ENCODE measurements at regions not wholly inside any gene's neighbourhood (a gene's known extent, or its start where the extent isn't known, plus 50 kb on each side); places are given as distances from the start of the nearest gene placed in this dataset.

DNA sequence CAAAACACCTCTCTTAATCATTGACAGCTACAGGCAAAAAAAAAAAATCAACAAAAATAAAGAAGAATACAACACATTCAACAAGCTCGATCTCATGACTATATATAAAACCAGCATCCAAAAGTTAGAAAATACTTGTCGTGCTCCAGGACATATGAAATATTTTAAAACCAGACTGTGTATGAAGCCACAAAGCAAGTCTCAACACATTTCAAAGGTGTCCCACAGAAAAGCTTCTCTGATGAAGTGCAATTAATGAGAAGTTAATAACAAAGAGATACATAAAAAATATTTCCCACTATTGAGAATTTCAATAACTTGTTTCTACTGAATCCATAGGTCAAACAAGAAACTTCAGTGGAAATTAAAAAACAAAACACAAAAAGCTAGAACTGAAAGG lies 178.7 kb downstream of the PLK2 start:
- no peak overlapping the region for H3K4me3 ChIP-seq
- TF ChIP-seq, protein P1, sequence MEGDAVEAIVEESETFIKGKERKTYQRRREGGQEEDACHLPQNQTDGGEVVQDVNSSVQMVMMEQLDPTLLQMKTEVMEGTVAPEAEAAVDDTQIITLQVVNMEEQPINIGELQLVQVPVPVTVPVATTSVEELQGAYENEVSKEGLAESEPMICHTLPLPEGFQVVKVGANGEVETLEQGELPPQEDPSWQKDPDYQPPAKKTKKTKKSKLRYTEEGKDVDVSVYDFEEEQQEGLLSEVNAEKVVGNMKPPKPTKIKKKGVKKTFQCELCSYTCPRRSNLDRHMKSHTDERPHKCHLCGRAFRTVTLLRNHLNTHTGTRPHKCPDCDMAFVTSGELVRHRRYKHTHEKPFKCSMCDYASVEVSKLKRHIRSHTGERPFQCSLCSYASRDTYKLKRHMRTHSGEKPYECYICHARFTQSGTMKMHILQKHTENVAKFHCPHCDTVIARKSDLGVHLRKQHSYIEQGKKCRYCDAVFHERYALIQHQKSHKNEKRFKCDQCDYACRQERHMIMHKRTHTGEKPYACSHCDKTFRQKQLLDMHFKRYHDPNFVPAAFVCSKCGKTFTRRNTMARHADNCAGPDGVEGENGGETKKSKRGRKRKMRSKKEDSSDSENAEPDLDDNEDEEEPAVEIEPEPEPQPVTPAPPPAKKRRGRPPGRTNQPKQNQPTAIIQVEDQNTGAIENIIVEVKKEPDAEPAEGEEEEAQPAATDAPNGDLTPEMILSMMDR (IDR thresholded peaks at IDR 0.05): no peak
- TF ChIP-seq POLR2A (IDR thresholded peaks at IDR 0.05) (no peak), POLR2AphosphoS5 (IDR thresholded peaks at IDR 0.05) (no peak)
- no peak overlapping the region for H3K27ac ChIP-seq
- H3K9me3 ChIP-seq: no peaks in the 10 kb centered on the region
- no peaks in the 10 kb centered on the region for H3K27me3 ChIP-seq
- H3K36me3 ChIP-seq: no peaks in the 10 kb centered on the region
- intact Hi-C loops (cut with DNase I; ENCODE audit: low total_unique reads): no loop called here
- no peak for DNase-seq (ENCODE audit: low spot score in 2 of 2)
- H3K4me1 ChIP-seq: no peaks in the 10 kb centered on the region

DNA sequence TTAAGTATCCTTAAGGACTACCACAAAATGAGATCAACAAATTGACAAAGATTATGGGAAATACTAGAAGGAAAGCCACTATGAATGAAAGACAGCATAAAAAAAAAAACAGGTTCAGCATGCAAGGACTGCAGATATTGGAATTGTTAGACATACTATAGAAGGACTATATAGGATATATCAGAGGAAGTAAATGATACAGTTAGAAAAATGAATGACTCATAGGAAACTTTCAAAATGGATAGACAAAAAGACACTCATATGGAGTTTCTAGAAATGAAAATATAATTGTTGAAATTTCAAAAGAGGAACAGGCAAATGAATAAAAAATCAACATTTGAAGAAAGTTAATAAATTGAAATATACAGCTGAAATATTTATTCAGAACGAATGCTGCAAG lies 180.6 kb downstream of the PLK2 start:
- no peaks in the 10 kb centered on the region for H3K36me3 ChIP-seq
- no peak for DNase-seq (ENCODE audit: low spot score in 2 of 2)
- no peaks in the 10 kb centered on the region for H3K9me3 ChIP-seq
- H3K27me3 ChIP-seq: no peaks in the 10 kb centered on the region
- no peaks in the 10 kb centered on the region for H3K4me1 ChIP-seq
- intact Hi-C loops (cut with DNase I; ENCODE audit: low total_unique reads): no loop called here
- no peak overlapping the region for H3K4me3 ChIP-seq
- TF ChIP-seq POLR2AphosphoS5 (IDR thresholded peaks at IDR 0.05) (no peak), POLR2A (IDR thresholded peaks at IDR 0.05) (no peak)
- TF ChIP-seq, protein P1 (IDR thresholded peaks at IDR 0.05): no peak
- H3K27ac ChIP-seq: no peak overlapping the region

DNA sequence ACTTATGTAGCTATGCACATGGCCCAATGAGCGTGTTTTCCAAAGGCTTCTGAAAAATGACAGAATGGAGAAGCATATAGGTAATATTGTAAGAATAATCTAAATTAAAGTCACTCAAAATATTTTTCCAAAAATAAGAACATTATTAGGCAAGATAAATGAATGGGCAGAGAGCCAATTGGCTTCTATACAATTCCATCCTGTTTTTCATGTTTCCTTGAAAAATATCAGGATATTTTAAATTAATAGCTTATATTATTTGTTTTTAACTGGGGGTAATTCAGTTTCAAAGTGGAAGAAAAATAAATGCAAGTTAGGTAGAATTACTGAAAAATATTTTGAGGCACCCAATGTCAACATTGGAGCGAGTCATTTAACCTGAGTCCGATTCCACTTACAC lies 183.5 kb downstream of the PLK2 start:
- H3K27me3 ChIP-seq: no peaks in the 10 kb centered on the region
- intact Hi-C loops (cut with DNase I; ENCODE audit: low total_unique reads): no loop called here
- H3K9me3 ChIP-seq: no peaks in the 10 kb centered on the region
- no peak for DNase-seq (ENCODE audit: low spot score in 2 of 2)
- H3K4me3 ChIP-seq: no peak overlapping the region
- no peaks in the 10 kb centered on the region for H3K36me3 ChIP-seq
- no peaks in the 10 kb centered on the region for H3K4me1 ChIP-seq
- H3K27ac ChIP-seq: no peak overlapping the region
- no peak for TF ChIP-seq POLR2AphosphoS5 (IDR thresholded peaks at IDR 0.05)
- TF ChIP-seq, protein P1 (IDR thresholded peaks at IDR 0.05): no peak
- TF ChIP-seq POLR2A (IDR thresholded peaks at IDR 0.05): no peak

DNA sequence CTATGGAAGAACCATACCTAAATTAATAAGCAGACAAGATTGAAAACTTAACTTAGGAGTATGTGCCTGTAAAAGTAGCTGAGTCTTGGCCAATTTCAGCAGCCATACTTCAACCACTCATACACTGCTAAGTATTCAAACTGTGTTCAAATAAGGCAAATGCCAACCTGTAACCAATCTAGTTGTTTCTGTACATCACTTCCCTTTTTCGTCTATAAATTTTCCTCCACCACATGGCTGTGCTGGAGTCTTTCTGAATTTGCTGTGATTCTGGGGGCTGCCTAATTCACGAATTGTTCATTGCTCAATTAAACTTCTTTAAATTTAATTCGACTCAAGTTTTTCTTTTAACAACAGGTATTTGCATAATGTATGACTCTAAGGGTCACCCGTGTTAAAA lies 184.4 kb downstream of the PLK2 start:
- no peaks in the 10 kb centered on the region for H3K9me3 ChIP-seq
- H3K27me3 ChIP-seq: no peaks in the 10 kb centered on the region
- TF ChIP-seq POLR2AphosphoS5 (IDR thresholded peaks at IDR 0.05): no peak
- TF ChIP-seq POLR2A (IDR thresholded peaks at IDR 0.05): no peak
- TF ChIP-seq, protein P1 (IDR thresholded peaks at IDR 0.05): no peak
- intact Hi-C loops (cut with DNase I; ENCODE audit: low total_unique reads): no loop called here
- no peak overlapping the region for H3K27ac ChIP-seq
- H3K4me3 ChIP-seq: no peak overlapping the region
- H3K36me3 ChIP-seq: no peaks in the 10 kb centered on the region
- no peaks in the 10 kb centered on the region for H3K4me1 ChIP-seq
- no peak for DNase-seq (ENCODE audit: low spot score in 2 of 2)

DNA sequence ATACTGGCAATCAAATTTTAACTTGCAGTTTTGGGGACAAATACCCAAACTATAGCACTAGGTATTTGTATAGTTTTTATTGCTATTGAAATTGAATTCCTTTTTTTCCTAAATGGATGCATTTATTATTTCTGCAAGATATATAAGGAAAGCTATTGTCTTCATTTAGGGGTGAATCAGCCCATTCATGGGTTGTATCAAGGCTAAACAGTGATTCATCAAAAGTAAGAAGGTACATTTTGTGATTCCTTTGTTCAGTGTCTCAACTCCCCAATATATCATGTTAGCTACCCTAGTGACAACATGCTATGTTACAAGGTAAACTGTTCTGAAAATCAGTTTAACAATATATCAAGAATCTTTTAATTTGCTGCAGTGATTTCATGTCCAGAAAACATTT lies 185.7 kb downstream of the PLK2 start:
- Histone ChIP-seq H3K27me3 (no peaks in the 10 kb centered on the region), H3K36me3 (no peaks in the 10 kb centered on the region), H3K27ac (no peak overlapping the region), H3K9me3 (no peaks in the 10 kb centered on the region), H3K4me3 (no peak overlapping the region), H3K4me1 (no peaks in the 10 kb centered on the region)
- TF ChIP-seq, protein P1 (IDR thresholded peaks at IDR 0.05): no peak
- TF ChIP-seq POLR2A (IDR thresholded peaks at IDR 0.05) (no peak), POLR2AphosphoS5 (IDR thresholded peaks at IDR 0.05) (no peak)
- no peak for DNase-seq (ENCODE audit: low spot score in 2 of 2)
- intact Hi-C loops (cut with DNase I; ENCODE audit: low total_unique reads): loop anchor here (5.0 kb wide), 1 partner anchor 293 kb away; no protein-coding TSS in a partner anchor

All from breast epithelium (tissue), 4 donors.